ENCODE measurements at regions not wholly inside any gene's neighbourhood (a gene's known extent, or its start where the extent isn't known, plus 50 kb on each side); places are given as distances from the start of the nearest gene placed in this dataset.

DNA sequence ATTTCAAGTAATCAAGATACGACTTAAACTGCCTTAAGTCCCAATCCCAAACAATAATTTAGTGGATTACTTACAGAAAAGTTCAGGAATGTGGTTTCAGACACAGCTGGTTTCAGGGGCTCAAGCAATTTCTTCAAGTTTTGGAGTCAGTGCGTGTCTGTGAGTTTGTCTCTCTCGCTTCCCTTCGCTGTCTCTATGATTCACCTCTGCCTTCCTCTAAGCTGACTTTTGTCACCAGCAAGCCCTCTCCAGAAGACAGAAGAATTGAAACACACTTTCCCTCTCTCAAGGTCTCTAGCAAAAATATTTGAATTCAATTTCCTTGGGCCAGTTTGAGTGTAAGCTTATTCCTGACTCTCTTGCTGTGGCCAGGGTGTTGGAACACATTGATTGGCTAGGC, 392.4 kb downstream of the EDEM1 start:
- intact Hi-C loops (cut with DNase I): no loop called here
- TF ChIP-seq, protein P1, sequence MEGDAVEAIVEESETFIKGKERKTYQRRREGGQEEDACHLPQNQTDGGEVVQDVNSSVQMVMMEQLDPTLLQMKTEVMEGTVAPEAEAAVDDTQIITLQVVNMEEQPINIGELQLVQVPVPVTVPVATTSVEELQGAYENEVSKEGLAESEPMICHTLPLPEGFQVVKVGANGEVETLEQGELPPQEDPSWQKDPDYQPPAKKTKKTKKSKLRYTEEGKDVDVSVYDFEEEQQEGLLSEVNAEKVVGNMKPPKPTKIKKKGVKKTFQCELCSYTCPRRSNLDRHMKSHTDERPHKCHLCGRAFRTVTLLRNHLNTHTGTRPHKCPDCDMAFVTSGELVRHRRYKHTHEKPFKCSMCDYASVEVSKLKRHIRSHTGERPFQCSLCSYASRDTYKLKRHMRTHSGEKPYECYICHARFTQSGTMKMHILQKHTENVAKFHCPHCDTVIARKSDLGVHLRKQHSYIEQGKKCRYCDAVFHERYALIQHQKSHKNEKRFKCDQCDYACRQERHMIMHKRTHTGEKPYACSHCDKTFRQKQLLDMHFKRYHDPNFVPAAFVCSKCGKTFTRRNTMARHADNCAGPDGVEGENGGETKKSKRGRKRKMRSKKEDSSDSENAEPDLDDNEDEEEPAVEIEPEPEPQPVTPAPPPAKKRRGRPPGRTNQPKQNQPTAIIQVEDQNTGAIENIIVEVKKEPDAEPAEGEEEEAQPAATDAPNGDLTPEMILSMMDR (IDR thresholded peaks at IDR 0.05): no peak
- no peak overlapping the region for H3K27ac ChIP-seq
- no peaks in the 10 kb centered on the region for H3K4me1 ChIP-seq
- no peak overlapping the region for H3K4me3 ChIP-seq
- no peak for DNase-seq
- 86 to 88% methylated on average over 4 of the region's 4 CpGs for WGBS, 2 donors
- H3K9me3 ChIP-seq: no peaks in the 10 kb centered on the region
- peaks cover 0 to 3% (median 0%) of the 10 kb centered on the region in 7 donors for H3K27me3 ChIP-seq
- H3K36me3 ChIP-seq: no peaks in the 10 kb centered on the region
- no peak for ATAC-seq

DNA sequence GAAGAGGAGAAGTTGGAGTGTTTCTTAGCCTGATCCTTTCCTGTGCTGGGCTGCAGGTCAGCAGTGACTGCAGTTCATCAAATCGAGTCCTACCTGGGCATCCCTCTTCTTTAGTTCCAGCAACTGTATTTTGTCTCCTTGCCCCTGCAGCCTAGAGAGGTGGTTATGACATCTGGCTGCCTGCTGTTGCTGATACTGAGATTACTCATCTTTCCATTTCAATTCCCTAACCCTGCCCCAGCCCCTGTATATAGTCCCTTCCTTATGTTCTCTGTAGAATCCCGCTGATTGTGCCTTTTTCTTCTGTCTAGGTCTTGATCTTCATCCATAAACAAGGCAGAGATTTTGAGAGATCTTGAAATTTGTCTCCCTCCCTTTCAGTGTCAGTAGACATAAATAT, 393.3 kb downstream of the EDEM1 start:
- Histone ChIP-seq H3K9me3 (no peaks in the 10 kb centered on the region), H3K27me3 (peaks cover 0 to 3% (median 0%) of the 10 kb centered on the region in 7 donors), H3K27ac (no peak overlapping the region), H3K4me1 (no peaks in the 10 kb centered on the region), H3K36me3 (no peaks in the 10 kb centered on the region), H3K4me3 (no peak overlapping the region)
- intact Hi-C loops (cut with DNase I): no loop called here
- WGBS, 2 donors: 71 to 81% methylated on average over 2 of the region's 2 CpGs
- no peak for ATAC-seq
- TF ChIP-seq, protein P1 (IDR thresholded peaks at IDR 0.05): no peak
- no peak for DNase-seq

DNA sequence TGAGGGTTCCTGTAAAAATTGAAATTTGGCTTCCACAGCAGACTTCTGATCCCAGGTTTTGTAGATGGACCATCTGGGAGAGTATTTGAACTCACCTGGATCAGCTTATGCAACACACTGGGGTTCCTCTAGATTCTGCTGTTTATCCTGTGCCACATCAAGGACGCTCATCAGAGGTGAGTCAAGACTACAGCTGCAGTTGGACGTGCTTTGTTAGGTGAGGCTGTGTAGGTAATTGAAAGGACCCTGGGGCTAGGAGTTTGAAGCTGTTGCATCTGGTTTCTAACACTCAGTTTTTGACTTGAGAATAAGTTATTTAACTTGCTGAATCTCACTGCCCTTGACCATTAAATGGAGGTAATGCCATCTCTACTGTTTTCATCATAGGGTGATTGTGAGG, 394.2 kb downstream of the EDEM1 start:
- no peak for DNase-seq
- Histone ChIP-seq H3K27me3 (peaks cover 0 to 3% (median 0%) of the 10 kb centered on the region in 7 donors), H3K9me3 (no peaks in the 10 kb centered on the region), H3K4me3 (no peak overlapping the region), H3K36me3 (no peaks in the 10 kb centered on the region), H3K4me1 (no peaks in the 10 kb centered on the region), H3K27ac (no peak overlapping the region)
- 66 to 67% methylated on average over 2 of the region's 2 CpGs for WGBS, 2 donors
- TF ChIP-seq, protein P1 (IDR thresholded peaks at IDR 0.05): no peak
- intact Hi-C loops (cut with DNase I): no loop called here
- no peak for ATAC-seq

DNA sequence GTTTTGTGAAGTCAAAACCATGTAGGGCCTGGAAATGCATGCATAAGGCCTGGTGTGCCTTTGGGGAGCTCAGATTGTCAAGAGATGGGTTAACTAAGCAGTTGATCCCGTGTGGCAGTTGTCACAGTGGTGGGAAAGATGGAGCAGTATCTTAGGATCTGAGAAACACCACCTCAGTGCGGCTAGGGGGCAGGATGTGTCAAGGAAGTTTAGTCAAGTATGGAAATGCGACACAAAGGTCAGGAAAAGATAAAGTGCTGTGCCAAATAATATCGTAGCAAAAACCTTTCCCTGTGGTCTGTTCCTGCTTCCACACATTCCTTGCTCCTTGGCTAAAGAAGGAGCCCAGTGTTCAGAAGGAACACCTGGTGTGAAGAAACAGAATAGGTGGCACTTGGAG, 396.4 kb downstream of the EDEM1 start:
- H3K36me3 ChIP-seq: no peaks in the 10 kb centered on the region
- no peaks in the 10 kb centered on the region for H3K9me3 ChIP-seq
- no peaks in the 10 kb centered on the region for H3K4me1 ChIP-seq
- H3K27me3 ChIP-seq: peaks cover 0 to 3% (median 0%) of the 10 kb centered on the region in 7 donors
- TF ChIP-seq, protein P1 (IDR thresholded peaks at IDR 0.05): no peak
- WGBS, 2 donors: 24 to 26% methylated on average over 4 of the region's 4 CpGs
- intact Hi-C loops (cut with DNase I): no loop called here
- DNase-seq (no peak), ATAC-seq (no peak)
- H3K27ac ChIP-seq: no peak overlapping the region
- no peak overlapping the region for H3K4me3 ChIP-seq

All from heart right ventricle (tissue), 16 donors.